ENCODE measurements at regions not wholly inside any gene's neighbourhood (a gene's known extent, or its start where the extent isn't known, plus 50 kb on each side); places are given as distances from the start of the nearest gene placed in this dataset.

DNA sequence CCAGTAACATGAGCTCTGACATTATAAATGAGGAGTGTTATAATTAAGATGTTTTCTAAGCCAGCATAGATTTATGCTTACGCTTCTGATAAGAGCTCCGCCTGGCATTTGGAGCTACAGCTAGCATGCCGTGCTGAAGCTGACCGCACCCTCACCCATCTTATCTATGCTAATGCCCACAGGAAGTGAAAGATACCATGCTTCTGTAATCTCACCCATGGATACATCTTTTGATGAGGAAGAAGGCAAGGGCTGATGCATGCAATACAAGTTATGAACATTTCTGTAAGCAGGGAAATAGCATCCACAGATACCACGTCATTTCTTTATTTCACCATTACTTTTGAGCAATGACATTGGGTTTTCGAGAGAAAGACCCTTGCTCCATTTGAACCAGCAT, 82.3 kb downstream of the ARL4C start:
- no peak for DNase-seq
- Histone ChIP-seq H3K27me3 (ENCODE audit: low read length) (no peaks in the 10 kb centered on the region), H3K9me3 (ENCODE audit: low read length) (no peaks in the 10 kb centered on the region), H3K4me1 (ENCODE audit: low read length) (peaks cover 8% of the 10 kb centered on the region), H2AFZ (ENCODE audit: low read length) (no peak overlapping the region), H3K9me2 (replicated peaks; ENCODE audit: insufficient read depth, low read length) (no peaks in the 10 kb centered on the region), H3K4me3 (ENCODE audit: low read length) (no peak overlapping the region), H3K36me3 (ENCODE audit: insufficient read depth, low read length) (no peaks in the 10 kb centered on the region), H3K27ac (ENCODE audit: low read length) (no peak overlapping the region), H3K9ac (ENCODE audit: low read length) (no peak overlapping the region), H4K20me1 (ENCODE audit: insufficient read depth, low read depth, low read length) (no peaks in the 10 kb centered on the region), H3K4me2 (ENCODE audit: low read depth, low read length, poor library complexity, severe bottlenecking) (no peak overlapping the region), H3K79me2 (ENCODE audit: low read length) (no peaks in the 10 kb centered on the region)

DNA sequence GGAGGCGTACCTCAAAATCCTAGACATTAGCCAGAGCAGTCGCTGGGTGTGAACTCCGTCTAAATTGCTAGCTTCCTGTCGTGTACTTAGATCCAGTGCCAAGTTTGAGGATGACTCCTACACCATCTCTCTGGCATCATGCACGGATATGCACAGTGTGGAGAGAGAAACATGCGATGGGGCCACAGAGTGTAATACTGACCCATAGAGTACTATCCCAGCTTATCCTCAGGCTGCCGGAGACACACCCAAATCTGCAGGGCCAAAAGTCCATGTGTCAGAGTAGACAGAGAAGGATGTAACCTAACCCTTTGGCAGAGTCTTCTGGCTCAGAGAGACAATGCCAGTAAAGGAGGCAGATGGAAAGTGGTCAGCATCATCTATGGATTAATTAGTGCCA, 84.2 kb downstream of the ARL4C start:
- Histone ChIP-seq H3K79me2 (ENCODE audit: low read length) (no peaks in the 10 kb centered on the region), H2AFZ (ENCODE audit: low read length) (no peak overlapping the region), H3K4me1 (ENCODE audit: low read length) (peaks cover 8% of the 10 kb centered on the region), H3K9ac (ENCODE audit: low read length) (no peak overlapping the region), H3K9me3 (ENCODE audit: low read length) (no peaks in the 10 kb centered on the region), H3K27ac (ENCODE audit: low read length) (no peak overlapping the region), H3K9me2 (replicated peaks; ENCODE audit: insufficient read depth, low read length) (no peaks in the 10 kb centered on the region), H3K4me3 (ENCODE audit: low read length) (no peak overlapping the region), H4K20me1 (ENCODE audit: insufficient read depth, low read depth, low read length) (no peaks in the 10 kb centered on the region), H3K36me3 (ENCODE audit: insufficient read depth, low read length) (no peaks in the 10 kb centered on the region), H3K4me2 (ENCODE audit: low read depth, low read length, poor library complexity, severe bottlenecking) (no peak overlapping the region), H3K27me3 (ENCODE audit: low read length) (no peaks in the 10 kb centered on the region)
- no peak for DNase-seq

DNA sequence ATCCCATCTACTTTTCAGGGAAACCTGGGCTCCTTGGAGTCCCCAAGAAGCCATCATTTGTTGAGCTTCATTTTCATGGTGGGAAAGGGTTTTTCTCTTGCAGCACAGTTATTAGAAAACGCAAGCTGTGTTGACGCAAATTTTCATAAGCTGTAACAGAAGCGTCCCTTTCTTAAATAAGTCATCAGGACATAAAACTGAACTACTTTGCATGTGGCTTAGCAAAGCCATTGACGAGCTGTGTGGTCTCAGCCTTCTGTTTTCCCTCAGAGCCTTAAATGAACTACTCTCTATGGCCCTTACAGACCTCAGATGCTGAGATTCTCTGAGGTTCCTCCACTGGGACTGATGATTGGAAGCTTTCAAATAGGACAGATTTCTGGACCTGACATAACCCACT, 85.1 kb downstream of the ARL4C start:
- DNase-seq = peak; percentile 42
- Histone ChIP-seq H3K36me3 (ENCODE audit: insufficient read depth, low read length) (no peaks in the 10 kb centered on the region), H3K79me2 (ENCODE audit: low read length) (no peaks in the 10 kb centered on the region), H3K27me3 (ENCODE audit: low read length) (no peaks in the 10 kb centered on the region), H3K4me1 (ENCODE audit: low read length) (peaks cover 8% of the 10 kb centered on the region), H3K9me2 (replicated peaks; ENCODE audit: insufficient read depth, low read length) (no peaks in the 10 kb centered on the region), H3K9me3 (ENCODE audit: low read length) (no peaks in the 10 kb centered on the region), H4K20me1 (ENCODE audit: insufficient read depth, low read depth, low read length) (no peaks in the 10 kb centered on the region), H3K9ac (ENCODE audit: low read length) (no peak overlapping the region), H3K27ac (ENCODE audit: low read length) (no peak overlapping the region), H2AFZ (ENCODE audit: low read length) (no peak overlapping the region), H3K4me2 (ENCODE audit: low read depth, low read length, poor library complexity, severe bottlenecking) (no peak overlapping the region), H3K4me3 (ENCODE audit: low read length) (no peak overlapping the region)

DNA sequence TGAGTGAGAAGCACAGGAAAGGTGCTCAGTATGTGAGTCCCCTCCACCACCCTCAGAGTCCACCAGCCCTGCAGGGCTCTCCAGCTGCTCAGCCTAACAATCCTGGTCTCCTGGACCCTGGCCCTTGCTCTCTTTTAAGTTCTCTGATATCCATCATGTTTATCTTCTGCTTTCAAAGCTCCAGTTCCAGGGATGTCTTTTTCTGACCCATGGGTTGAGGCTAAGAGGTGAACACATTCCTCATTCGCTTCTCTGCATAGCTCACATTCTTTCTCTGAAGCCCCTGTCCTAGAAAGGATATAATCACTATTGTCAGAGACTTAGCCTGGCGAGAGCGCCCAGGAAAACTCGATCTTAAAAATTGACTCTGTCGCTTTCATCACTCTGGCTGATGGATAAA, 86.4 kb downstream of the ARL4C start:
- no peak overlapping the region for H3K4me2 ChIP-seq (ENCODE audit: low read depth, low read length, poor library complexity, severe bottlenecking)
- H2AFZ ChIP-seq (ENCODE audit: low read length) = no peak overlapping the region
- no peaks in the 10 kb centered on the region for H3K79me2 ChIP-seq (ENCODE audit: low read length)

DNA sequence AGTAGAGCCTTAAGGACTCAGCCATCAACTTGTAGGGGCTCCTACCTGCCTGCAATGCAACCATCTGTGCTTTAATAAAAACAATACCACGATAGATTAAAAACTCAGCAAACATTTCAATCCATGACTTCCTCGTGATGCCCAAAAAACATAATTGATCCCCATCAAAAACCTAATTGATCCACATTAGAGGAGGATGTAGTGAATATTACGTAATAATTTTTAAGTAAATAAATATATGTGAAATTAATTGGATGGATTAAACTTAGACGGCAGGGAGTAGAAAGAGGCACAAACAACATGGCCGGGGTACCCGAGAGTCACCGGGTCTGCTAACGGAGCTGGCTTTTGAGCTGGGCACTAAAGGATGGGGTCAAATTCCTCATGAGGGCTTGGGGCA, 87.3 kb downstream of the ARL4C start:
- no peaks in the 10 kb centered on the region for H3K27me3 ChIP-seq (ENCODE audit: low read length)
- no peaks in the 10 kb centered on the region for H3K9me2 ChIP-seq (replicated peaks; ENCODE audit: insufficient read depth, low read length)
- H3K4me2 ChIP-seq (ENCODE audit: low read depth, low read length, poor library complexity, severe bottlenecking) = no peak overlapping the region
- H3K36me3 ChIP-seq (ENCODE audit: insufficient read depth, low read length) = no peaks in the 10 kb centered on the region
- no peak overlapping the region for H2AFZ ChIP-seq (ENCODE audit: low read length)
- no peak overlapping the region for H3K9ac ChIP-seq (ENCODE audit: low read length)
- H4K20me1 ChIP-seq (ENCODE audit: insufficient read depth, low read depth, low read length) = no peaks in the 10 kb centered on the region
- H3K9me3 ChIP-seq (ENCODE audit: low read length) = no peaks in the 10 kb centered on the region
- H3K4me3 ChIP-seq (ENCODE audit: low read length) = no peak overlapping the region
- no peak for DNase-seq
- no peaks in the 10 kb centered on the region for H3K79me2 ChIP-seq (ENCODE audit: low read length)
- H3K27ac ChIP-seq (ENCODE audit: low read length) = no peak overlapping the region
- H3K4me1 ChIP-seq (ENCODE audit: low read length) = peaks cover 8% of the 10 kb centered on the region

More for the DNA sequence above, 86.4 kb downstream of the ARL4C start:
- H3K27me3 ChIP-seq (ENCODE audit: low read length) = no peaks in the 10 kb centered on the region
- H3K4me3 ChIP-seq (ENCODE audit: low read length) = no peak overlapping the region
- H3K36me3 ChIP-seq (ENCODE audit: insufficient read depth, low read length) = no peaks in the 10 kb centered on the region
- H4K20me1 ChIP-seq (ENCODE audit: insufficient read depth, low read depth, low read length) = no peaks in the 10 kb centered on the region
- no peaks in the 10 kb centered on the region for H3K9me2 ChIP-seq (replicated peaks; ENCODE audit: insufficient read depth, low read length)
- H3K9me3 ChIP-seq (ENCODE audit: low read length) = no peaks in the 10 kb centered on the region
- H3K27ac ChIP-seq (ENCODE audit: low read length) = no peak overlapping the region
- H3K4me1 ChIP-seq (ENCODE audit: low read length) = peaks cover 8% of the 10 kb centered on the region
- no peak for DNase-seq
- no peak overlapping the region for H3K9ac ChIP-seq (ENCODE audit: low read length)

DNA sequence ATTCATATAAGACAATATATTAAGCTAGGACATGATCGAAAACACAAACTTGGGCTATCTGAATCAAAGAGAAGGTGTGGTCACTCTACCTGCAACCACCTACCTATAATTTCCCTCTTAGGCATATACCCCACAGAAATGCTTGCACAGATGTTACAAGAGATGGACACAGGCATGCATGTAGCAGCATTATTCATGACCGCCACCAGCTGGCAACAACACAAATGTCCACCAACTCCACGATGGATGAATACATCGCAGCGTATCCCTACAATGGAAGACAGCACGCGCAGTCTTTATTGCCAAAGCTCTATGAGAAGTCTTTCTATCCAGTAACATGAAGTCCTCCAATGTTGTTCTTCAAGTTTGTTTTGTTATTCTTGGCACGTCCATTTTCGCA, 90.8 kb downstream of the ARL4C start:
- Histone ChIP-seq H3K9me2 (replicated peaks; ENCODE audit: insufficient read depth, low read length) (no peaks in the 10 kb centered on the region), H2AFZ (ENCODE audit: low read length) (no peak overlapping the region), H3K79me2 (ENCODE audit: low read length) (no peaks in the 10 kb centered on the region), H3K4me3 (ENCODE audit: low read length) (no peak overlapping the region), H3K27ac (ENCODE audit: low read length) (no peak overlapping the region), H3K9ac (ENCODE audit: low read length) (no peak overlapping the region), H3K27me3 (ENCODE audit: low read length) (no peaks in the 10 kb centered on the region), H3K4me2 (ENCODE audit: low read depth, low read length, poor library complexity, severe bottlenecking) (no peak overlapping the region), H3K9me3 (ENCODE audit: low read length) (no peaks in the 10 kb centered on the region), H4K20me1 (ENCODE audit: insufficient read depth, low read depth, low read length) (no peaks in the 10 kb centered on the region), H3K36me3 (ENCODE audit: insufficient read depth, low read length) (no peaks in the 10 kb centered on the region), H3K4me1 (ENCODE audit: low read length) (no peaks in the 10 kb centered on the region)
- DNase-seq = no peak

DNA sequence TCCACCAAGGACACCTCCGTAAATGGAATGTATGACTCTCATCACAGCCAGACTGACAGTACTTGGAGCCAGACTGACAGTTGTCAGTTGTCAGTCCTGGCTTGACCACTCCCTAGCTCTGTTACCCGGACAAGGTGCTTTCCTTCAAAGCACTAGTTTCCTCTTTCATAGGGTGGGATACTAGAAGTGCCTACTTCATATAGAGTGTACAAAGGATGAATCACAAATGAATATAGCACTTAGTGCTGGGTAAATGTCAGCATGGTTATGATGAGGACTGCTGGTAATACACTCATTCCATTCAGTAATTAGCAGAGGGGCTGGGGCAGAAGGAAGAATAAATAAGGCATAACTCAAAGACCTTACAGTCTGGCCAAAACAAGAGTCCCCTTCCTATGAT, 91.4 kb downstream of the ARL4C start:
- no peak overlapping the region for H3K9ac ChIP-seq (ENCODE audit: low read length)
- H3K79me2 ChIP-seq (ENCODE audit: low read length) = no peaks in the 10 kb centered on the region
- H3K4me1 ChIP-seq (ENCODE audit: low read length) = no peaks in the 10 kb centered on the region
- DNase-seq = no peak
- no peaks in the 10 kb centered on the region for H3K9me2 ChIP-seq (replicated peaks; ENCODE audit: insufficient read depth, low read length)
- H3K27me3 ChIP-seq (ENCODE audit: low read length) = no peaks in the 10 kb centered on the region
- H3K36me3 ChIP-seq (ENCODE audit: insufficient read depth, low read length) = no peaks in the 10 kb centered on the region
- no peak overlapping the region for H2AFZ ChIP-seq (ENCODE audit: low read length)
- no peak overlapping the region for H3K4me3 ChIP-seq (ENCODE audit: low read length)
- no peak overlapping the region for H3K27ac ChIP-seq (ENCODE audit: low read length)
- H3K9me3 ChIP-seq (ENCODE audit: low read length) = no peaks in the 10 kb centered on the region
- H3K4me2 ChIP-seq (ENCODE audit: low read depth, low read length, poor library complexity, severe bottlenecking) = no peak overlapping the region
- no peaks in the 10 kb centered on the region for H4K20me1 ChIP-seq (ENCODE audit: insufficient read depth, low read depth, low read length)

DNA sequence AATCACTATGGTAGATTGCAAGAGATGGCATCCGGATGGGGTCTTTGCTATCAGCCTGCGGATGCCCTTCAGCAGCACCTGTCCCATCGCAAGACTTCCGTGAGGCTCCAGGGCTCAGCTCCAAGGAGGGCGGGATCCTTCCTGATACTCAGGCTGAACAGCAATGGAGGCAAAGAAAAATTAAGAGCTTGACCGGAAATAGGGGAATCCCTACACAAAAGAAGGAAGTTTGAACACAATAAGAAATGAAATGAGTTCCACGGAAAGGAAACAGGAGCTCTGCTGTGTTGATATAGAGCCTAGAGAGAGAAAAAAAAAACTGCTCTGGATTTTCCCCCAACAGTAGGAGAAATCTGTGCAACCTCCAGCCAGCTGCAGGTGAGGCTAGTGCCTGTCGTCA, 91.9 kb downstream of the ARL4C start:
- Histone ChIP-seq H3K9ac (ENCODE audit: low read length) (no peak overlapping the region), H3K9me2 (replicated peaks; ENCODE audit: insufficient read depth, low read length) (no peaks in the 10 kb centered on the region), H3K9me3 (ENCODE audit: low read length) (no peaks in the 10 kb centered on the region), H3K4me3 (ENCODE audit: low read length) (no peak overlapping the region), H3K27me3 (ENCODE audit: low read length) (no peaks in the 10 kb centered on the region), H3K36me3 (ENCODE audit: insufficient read depth, low read length) (no peaks in the 10 kb centered on the region), H3K4me2 (ENCODE audit: low read depth, low read length, poor library complexity, severe bottlenecking) (no peak overlapping the region), H2AFZ (ENCODE audit: low read length) (no peak overlapping the region), H3K27ac (ENCODE audit: low read length) (no peak overlapping the region), H3K79me2 (ENCODE audit: low read length) (no peaks in the 10 kb centered on the region), H3K4me1 (ENCODE audit: low read length) (no peaks in the 10 kb centered on the region), H4K20me1 (ENCODE audit: insufficient read depth, low read depth, low read length) (no peaks in the 10 kb centered on the region)
- no peak for DNase-seq

DNA sequence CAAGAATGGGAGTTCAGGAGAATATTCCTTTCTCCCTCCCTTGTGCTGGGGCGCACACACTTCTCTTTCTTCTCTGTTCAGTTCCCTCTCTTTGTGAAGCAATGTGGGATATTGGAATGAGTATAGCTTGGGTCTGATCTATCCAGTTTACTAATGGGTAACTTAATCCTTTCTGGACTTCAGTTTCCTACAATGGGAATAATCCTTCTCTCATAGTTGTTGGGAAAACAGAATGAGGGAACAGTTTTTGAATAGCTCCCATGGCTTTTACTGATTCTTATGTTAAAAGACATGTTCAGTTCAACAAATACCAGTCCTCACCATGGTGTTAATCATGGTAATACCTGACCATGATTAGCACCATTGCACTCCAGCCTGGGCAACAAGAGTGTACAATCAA, 93.1 kb downstream of the ARL4C start:
- no peaks in the 10 kb centered on the region for H3K9me2 ChIP-seq (replicated peaks; ENCODE audit: insufficient read depth, low read length)
- H3K27ac ChIP-seq (ENCODE audit: low read length) = no peak overlapping the region
- no peaks in the 10 kb centered on the region for H3K79me2 ChIP-seq (ENCODE audit: low read length)
- H3K9me3 ChIP-seq (ENCODE audit: low read length) = no peaks in the 10 kb centered on the region
- H2AFZ ChIP-seq (ENCODE audit: low read length) = no peak overlapping the region
- no peak overlapping the region for H3K4me3 ChIP-seq (ENCODE audit: low read length)
- H4K20me1 ChIP-seq (ENCODE audit: insufficient read depth, low read depth, low read length) = no peaks in the 10 kb centered on the region
- H3K27me3 ChIP-seq (ENCODE audit: low read length) = no peaks in the 10 kb centered on the region
- no peaks in the 10 kb centered on the region for H3K4me1 ChIP-seq (ENCODE audit: low read length)
- H3K4me2 ChIP-seq (ENCODE audit: low read depth, low read length, poor library complexity, severe bottlenecking) = no peak overlapping the region
- DNase-seq = no peak
- H3K9ac ChIP-seq (ENCODE audit: low read length) = no peak overlapping the region
- no peaks in the 10 kb centered on the region for H3K36me3 ChIP-seq (ENCODE audit: insufficient read depth, low read length)
